ENCODE measurements at regions not wholly inside any gene's neighbourhood (a gene's known extent, or its start where the extent isn't known, plus 50 kb on each side); places are given as distances from the start of the nearest gene placed in this dataset.

DNA sequence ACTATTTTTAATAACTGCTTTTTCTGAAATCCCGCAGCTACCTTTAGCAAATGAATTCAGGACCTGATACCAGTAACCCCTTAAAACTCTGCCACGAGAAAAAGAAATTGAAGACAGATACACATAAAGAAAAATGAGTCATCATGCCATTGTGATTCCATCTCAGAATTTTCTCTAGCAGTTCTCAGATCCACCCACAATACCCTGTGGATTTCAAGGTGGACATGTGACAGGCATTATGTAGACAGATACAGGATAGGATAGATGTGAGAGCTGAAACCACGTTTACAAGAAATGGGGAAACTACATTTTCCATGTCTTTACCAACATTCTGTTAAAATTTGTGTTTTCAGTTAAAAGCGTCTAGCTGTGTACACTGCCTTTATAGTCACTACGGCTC, 291.9 kb upstream of the NR2F2 start:
- Histone ChIP-seq H3K4me3 (ENCODE audit: low read depth, low read length) (no peak overlapping the region), H4K12ac (ENCODE audit: low read depth, low read length) (no peak overlapping the region)
- WGBS (ENCODE audit: extremely low coverage, insufficient coverage, insufficient read length), result no CpG with 5 or more reads among the region's 5 CpGs

DNA sequence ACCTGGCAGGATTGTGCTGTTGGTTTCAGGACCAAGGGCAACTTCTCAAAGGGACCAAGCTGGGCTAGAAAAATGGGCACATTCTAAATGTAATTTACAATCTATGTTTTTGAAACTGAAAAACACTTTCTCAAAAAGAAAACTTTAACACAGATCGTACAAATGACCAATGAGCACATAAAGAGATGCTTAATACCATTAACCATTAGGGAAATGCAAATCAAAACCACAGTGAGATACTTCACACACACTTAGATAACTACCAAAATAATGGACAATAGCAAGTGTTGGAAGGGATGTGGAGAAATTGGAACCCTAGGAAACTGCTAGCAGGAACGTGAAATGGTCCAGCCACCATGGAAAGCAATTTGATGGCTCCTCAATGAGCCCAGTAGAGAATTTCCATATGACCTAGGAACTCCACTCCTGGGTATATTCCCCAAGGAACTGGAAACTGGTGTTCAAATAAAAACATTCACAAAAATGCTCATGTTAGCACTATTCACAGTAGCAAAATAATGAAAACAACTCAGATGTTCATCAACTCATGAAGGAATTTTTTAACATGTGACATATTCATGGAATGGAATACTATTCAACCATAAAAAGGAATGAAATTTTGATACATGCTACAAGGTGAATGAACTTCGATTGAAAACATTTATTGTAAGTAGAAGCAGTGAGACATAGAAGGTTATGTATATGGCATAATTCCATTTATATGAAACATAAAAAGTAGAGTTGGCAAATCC, 288.3 kb upstream of the NR2F2 start:
- Histone ChIP-seq H3K18ac (ENCODE audit: low read length) (no peak overlapping the region), H2AK5ac (ENCODE audit: low read length) (no peak overlapping the region), H2AFZ (ENCODE audit: insufficient read depth, low read length, poor library complexity) (no peak overlapping the region), H3K4me3 (ENCODE audit: low read depth, low read length) (no peak overlapping the region), H4K8ac (ENCODE audit: low read depth, low read length) (no peak overlapping the region), H4K91ac (ENCODE audit: low read depth, low read length) (no peak overlapping the region), H2BK5ac (ENCODE audit: low read depth, low read length, poor library complexity) (no peak overlapping the region), H3K4me2 (ENCODE audit: low read length) (no peak overlapping the region), H3K79me2 (ENCODE audit: control insufficient read depth, insufficient read depth, low read length, poor library complexity) (no peaks in the 10 kb centered on the region), H3K27me3 (ENCODE audit: insufficient read depth, low read length) (no peaks in the 10 kb centered on the region), H3K9me3 (ENCODE audit: insufficient read depth, low read depth, low read length) (no peaks in the 10 kb centered on the region), H3K4me1 (ENCODE audit: control insufficient read depth in 1 of 2, insufficient read depth in 2 of 2, low read length in 2 of 2) (no peaks in the 10 kb centered on the region), H2BK120ac (ENCODE audit: insufficient read depth, low read length, poor library complexity) (no peak overlapping the region), H3K79me1 (ENCODE audit: low read length) (peaks cover 2% of the 10 kb centered on the region), H3K14ac (ENCODE audit: low read length) (no peak overlapping the region), H3K27ac (ENCODE audit: low read depth, low read length) (no peak overlapping the region), H3K4ac (ENCODE audit: low read depth, low read length) (no peak overlapping the region), H4K12ac (ENCODE audit: low read depth, low read length) (no peak overlapping the region), H2BK12ac (ENCODE audit: low read length) (no peak overlapping the region), H3K9ac (ENCODE audit: low read length) (no peak overlapping the region), H3K23ac (ENCODE audit: low read length) (no peak overlapping the region), H3K36me3 (ENCODE audit: control insufficient read depth in 1 of 2, insufficient read depth in 2 of 2, low read length in 2 of 2) (no peaks in the 10 kb centered on the region)
- WGBS (ENCODE audit: extremely low coverage, insufficient coverage, insufficient read length), result no CpG with 5 or more reads among the region's 3 CpGs
- no peak for DNase-seq

More for the DNA sequence above, 291.9 kb upstream of the NR2F2 start:
- Histone ChIP-seq H2BK12ac (ENCODE audit: low read length) (no peak overlapping the region), H3K79me2 (ENCODE audit: control insufficient read depth, insufficient read depth, low read length, poor library complexity) (no peaks in the 10 kb centered on the region), H2BK5ac (ENCODE audit: low read depth, low read length, poor library complexity) (no peak overlapping the region), H3K18ac (ENCODE audit: low read length) (no peak overlapping the region), H3K14ac (ENCODE audit: low read length) (no peak overlapping the region), H2BK120ac (ENCODE audit: insufficient read depth, low read length, poor library complexity) (no peak overlapping the region), H3K9me3 (ENCODE audit: insufficient read depth, low read depth, low read length) (no peaks in the 10 kb centered on the region), H4K91ac (ENCODE audit: low read depth, low read length) (no peak overlapping the region), H3K4ac (ENCODE audit: low read depth, low read length) (no peak overlapping the region), H3K23ac (ENCODE audit: low read length) (no peak overlapping the region), H4K8ac (ENCODE audit: low read depth, low read length) (no peak overlapping the region), H3K4me1 (ENCODE audit: control insufficient read depth in 1 of 2, insufficient read depth in 2 of 2, low read length in 2 of 2) (peaks cover 0 to 2% of the 10 kb centered on the region in 2 experiments), H3K79me1 (ENCODE audit: low read length) (no peaks in the 10 kb centered on the region), H3K27ac (ENCODE audit: low read depth, low read length) (no peak overlapping the region), H3K36me3 (ENCODE audit: control insufficient read depth in 1 of 2, insufficient read depth in 2 of 2, low read length in 2 of 2) (no peaks in the 10 kb centered on the region), H2AFZ (ENCODE audit: insufficient read depth, low read length, poor library complexity) (no peak overlapping the region), H3K27me3 (ENCODE audit: insufficient read depth, low read length) (no peaks in the 10 kb centered on the region), H2AK5ac (ENCODE audit: low read length) (no peak overlapping the region), H3K9ac (ENCODE audit: low read length) (no peak overlapping the region), H3K4me2 (ENCODE audit: low read length) (no peak overlapping the region)
- no peak for DNase-seq

DNA sequence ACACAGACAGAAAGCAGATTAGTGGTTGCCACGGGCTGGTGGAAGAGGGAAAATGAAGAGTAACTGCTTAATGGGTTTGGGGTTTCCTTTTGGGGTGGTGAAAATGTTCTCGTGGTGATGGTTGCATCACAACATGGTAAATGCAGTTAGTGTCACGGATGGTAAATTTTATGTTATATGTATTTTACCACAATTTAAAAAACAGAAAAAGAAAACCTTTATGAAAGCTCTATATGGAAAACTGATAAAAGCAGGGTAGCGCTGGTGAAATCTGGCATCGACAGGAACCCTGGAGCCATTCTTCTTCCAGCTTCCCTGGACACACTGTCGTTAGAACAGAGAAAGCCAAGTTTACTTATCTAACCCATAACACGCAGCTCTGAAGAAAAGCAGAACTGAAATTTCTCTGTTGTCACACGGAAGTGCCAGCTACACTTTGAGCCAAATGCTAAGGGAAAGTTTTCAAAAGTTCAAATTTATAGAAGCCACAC, 287.7 kb upstream of the NR2F2 start:
- no peak overlapping the region for H3K4me3 ChIP-seq (ENCODE audit: low read depth, low read length)
- no peak overlapping the region for H2BK12ac ChIP-seq (ENCODE audit: low read length)
- H2AK5ac ChIP-seq (ENCODE audit: low read length), result no peak overlapping the region
- no CpG with 5 or more reads among the region's 8 CpGs for WGBS (ENCODE audit: extremely low coverage, insufficient coverage, insufficient read length)
- H3K27ac ChIP-seq (ENCODE audit: low read depth, low read length), result no peak overlapping the region
- H3K4me1 ChIP-seq (ENCODE audit: control insufficient read depth in 1 of 2, insufficient read depth in 2 of 2, low read length in 2 of 2), result peaks cover 0 to 4% of the 10 kb centered on the region in 2 experiments
- no peak overlapping the region for H4K8ac ChIP-seq (ENCODE audit: low read depth, low read length)
- H3K14ac ChIP-seq (ENCODE audit: low read length), result no peak overlapping the region
- H3K18ac ChIP-seq (ENCODE audit: low read length), result no peak overlapping the region
- no peaks in the 10 kb centered on the region for H3K79me2 ChIP-seq (ENCODE audit: control insufficient read depth, insufficient read depth, low read length, poor library complexity)
- no peak overlapping the region for H2BK5ac ChIP-seq (ENCODE audit: low read depth, low read length, poor library complexity)
- H3K4me2 ChIP-seq (ENCODE audit: low read length), result no peak overlapping the region
- no peak overlapping the region for H4K12ac ChIP-seq (ENCODE audit: low read depth, low read length)
- H3K9me3 ChIP-seq (ENCODE audit: insufficient read depth, low read depth, low read length), result no peaks in the 10 kb centered on the region
- no peak overlapping the region for H3K4ac ChIP-seq (ENCODE audit: low read depth, low read length)
- H2BK120ac ChIP-seq (ENCODE audit: insufficient read depth, low read length, poor library complexity), result no peak overlapping the region
- H3K9ac ChIP-seq (ENCODE audit: low read length), result no peak overlapping the region
- H3K36me3 ChIP-seq (ENCODE audit: control insufficient read depth in 1 of 2, insufficient read depth in 2 of 2, low read length in 2 of 2), result no peaks in the 10 kb centered on the region
- H3K23ac ChIP-seq (ENCODE audit: low read length), result no peak overlapping the region
- H2AFZ ChIP-seq (ENCODE audit: insufficient read depth, low read length, poor library complexity), result no peak overlapping the region
- no peak for DNase-seq
- no peak overlapping the region for H4K91ac ChIP-seq (ENCODE audit: low read depth, low read length)
- H3K27me3 ChIP-seq (ENCODE audit: insufficient read depth, low read length), result no peaks in the 10 kb centered on the region
- peaks cover 4% of the 10 kb centered on the region for H3K79me1 ChIP-seq (ENCODE audit: low read length)

DNA sequence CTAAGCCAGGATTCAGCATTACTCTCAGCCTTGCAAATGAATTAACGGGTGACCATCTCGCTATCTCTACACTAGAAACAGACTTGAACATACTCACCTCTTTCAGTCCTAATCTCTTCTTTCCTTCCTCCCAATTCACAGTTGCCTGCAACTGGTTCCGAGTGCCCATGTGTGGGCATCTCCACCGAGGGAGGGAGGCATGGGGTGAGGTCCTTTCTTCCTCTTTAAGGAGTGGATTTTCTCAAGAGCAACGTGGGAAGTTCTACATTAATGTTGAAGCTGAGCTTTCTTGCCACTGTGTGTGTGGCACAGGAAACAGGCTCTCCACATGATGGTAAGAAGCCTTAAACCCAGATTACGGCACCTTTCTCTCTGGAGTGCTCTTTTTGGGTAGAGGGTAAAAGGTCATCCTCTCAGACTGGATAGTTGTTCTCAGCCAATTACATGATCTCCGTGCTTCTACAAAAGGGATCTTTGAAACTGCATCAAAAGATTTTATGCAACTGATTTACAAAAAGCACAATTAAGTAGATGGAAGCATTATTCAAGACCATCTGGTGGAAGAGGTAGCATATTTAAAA, 286.8 kb upstream of the NR2F2 start:
- no peaks in the 10 kb centered on the region for H3K79me2 ChIP-seq (ENCODE audit: control insufficient read depth, insufficient read depth, low read length, poor library complexity)
- no CpG with 5 or more reads among the region's 7 CpGs for WGBS (ENCODE audit: extremely low coverage, insufficient coverage, insufficient read length)
- no peak overlapping the region for H3K27ac ChIP-seq (ENCODE audit: low read depth, low read length)
- no peak overlapping the region for H2BK12ac ChIP-seq (ENCODE audit: low read length)
- no peaks in the 10 kb centered on the region for H3K27me3 ChIP-seq (ENCODE audit: insufficient read depth, low read length)
- no peak overlapping the region for H2AK5ac ChIP-seq (ENCODE audit: low read length)
- DNase-seq, result no peak
- H4K8ac ChIP-seq (ENCODE audit: low read depth, low read length), result no peak overlapping the region
- H3K9me3 ChIP-seq (ENCODE audit: insufficient read depth, low read depth, low read length), result no peaks in the 10 kb centered on the region
- no peak overlapping the region for H4K91ac ChIP-seq (ENCODE audit: low read depth, low read length)
- no peak overlapping the region for H4K12ac ChIP-seq (ENCODE audit: low read depth, low read length)
- no peak overlapping the region for H3K14ac ChIP-seq (ENCODE audit: low read length)
- no peaks in the 10 kb centered on the region for H3K36me3 ChIP-seq (ENCODE audit: control insufficient read depth in 1 of 2, insufficient read depth in 2 of 2, low read length in 2 of 2)
- H3K4me1 ChIP-seq (ENCODE audit: control insufficient read depth in 1 of 2, insufficient read depth in 2 of 2, low read length in 2 of 2), result peaks cover 0 to 7% of the 10 kb centered on the region in 2 experiments
- H2AFZ ChIP-seq (ENCODE audit: insufficient read depth, low read length, poor library complexity), result no peak overlapping the region
- H3K4me2 ChIP-seq (ENCODE audit: low read length), result no peak overlapping the region
- H3K4me3 ChIP-seq (ENCODE audit: low read depth, low read length), result no peak overlapping the region
- H3K9ac ChIP-seq (ENCODE audit: low read length), result no peak overlapping the region
- H3K79me1 ChIP-seq (ENCODE audit: low read length), result peaks cover 4% of the 10 kb centered on the region
- no peak overlapping the region for H2BK5ac ChIP-seq (ENCODE audit: low read depth, low read length, poor library complexity)
- no peak overlapping the region for H3K23ac ChIP-seq (ENCODE audit: low read length)
- H3K18ac ChIP-seq (ENCODE audit: low read length), result no peak overlapping the region
- no peak overlapping the region for H3K4ac ChIP-seq (ENCODE audit: low read depth, low read length)
- H2BK120ac ChIP-seq (ENCODE audit: insufficient read depth, low read length, poor library complexity), result no peak overlapping the region

Measured in trophoblast cell (in vitro differentiated cells and primary cell).